NCI-H82 treated with DMSO at 0.1 percent for 48 hours (cell line): ENCODE measurements at regions not wholly inside any gene's neighbourhood (a gene's known extent, or its start where the extent isn't known, plus 50 kb on each side); places are given as distances from the start of the nearest gene placed in this dataset.
A peak's percentile ranks its signal among the peaks of the same experiment; 100 is the strongest.
"Not testable (repeated sequence)": the region's sequence is repeated elsewhere in the genome, so short reads cannot be mapped to it uniquely, and the experiment has no call there.

Experiments
- DNase-seq: peaks from one replicate; lab custom pipeline; 2025; ENCODE audit not compliant: unreplicated experiment; lab: John Stamatoyannopoulos, UW

DNA sequence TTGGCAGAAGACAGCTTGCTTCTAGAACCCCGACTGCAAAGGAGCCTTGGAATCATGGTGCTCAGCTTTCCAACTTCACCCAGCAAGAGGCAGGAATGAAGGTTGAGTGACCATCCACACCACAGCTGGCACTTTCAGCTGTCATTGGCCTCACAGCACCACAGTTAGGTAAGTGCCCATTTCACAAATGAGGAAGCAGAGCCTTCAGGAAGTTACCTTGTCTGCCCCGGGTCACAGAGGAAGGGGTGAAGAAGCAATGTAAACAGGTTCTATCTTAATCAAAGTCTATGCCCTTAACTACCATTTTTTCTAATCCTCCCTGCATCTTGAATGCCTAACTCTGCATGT is 156.0 kb downstream of the GLUL start:
- DNase-seq, result no peak

DNA sequence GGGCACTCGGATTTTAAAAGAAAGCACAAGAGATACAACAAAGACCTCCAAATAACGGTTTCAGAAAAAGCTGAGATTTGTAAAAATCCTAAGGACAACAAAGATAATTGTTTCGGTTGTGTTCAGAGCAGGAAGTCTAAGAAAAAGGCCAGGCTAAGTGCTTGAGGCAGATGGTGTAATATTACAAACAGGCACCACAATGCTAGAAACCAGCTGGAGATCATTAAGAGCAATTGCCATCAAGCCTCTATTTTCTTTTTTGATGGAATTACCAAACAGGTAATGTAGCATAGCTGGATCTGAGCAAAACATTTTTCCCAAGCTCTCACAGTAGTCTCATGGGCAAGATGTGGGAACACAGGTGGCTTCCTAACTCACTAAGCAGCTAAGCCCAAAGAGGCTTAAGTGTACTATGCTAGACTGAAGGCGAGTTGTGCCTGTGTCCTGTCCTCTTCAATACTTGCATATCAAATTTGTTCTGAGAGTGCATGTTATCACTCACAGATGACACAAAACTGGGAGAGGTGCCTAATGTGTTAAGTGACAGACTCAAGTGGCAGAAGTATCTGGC is 161.6 kb downstream of the GLUL start:
- peak; percentile 69 for DNase-seq

DNA sequence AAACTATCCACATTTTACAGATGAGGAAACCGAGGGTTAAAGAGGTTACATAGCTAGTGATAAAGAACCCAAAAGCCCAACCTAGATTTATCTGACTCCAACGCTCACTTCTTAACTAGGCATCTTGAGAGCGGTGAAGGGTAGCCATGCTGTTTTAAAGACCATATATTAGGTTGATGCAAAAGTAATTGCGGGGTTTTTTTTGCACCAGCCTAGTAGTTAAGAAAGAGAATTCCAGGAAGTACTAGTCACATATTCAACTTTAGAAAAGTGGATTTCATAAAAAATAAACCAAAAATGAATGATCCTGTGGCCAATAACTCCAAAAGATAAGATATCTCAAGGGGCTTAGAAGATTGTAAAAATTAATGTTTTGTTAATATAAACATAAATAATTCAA is 162.1 kb downstream of the GLUL start:
- DNase-seq, result no peak

DNA sequence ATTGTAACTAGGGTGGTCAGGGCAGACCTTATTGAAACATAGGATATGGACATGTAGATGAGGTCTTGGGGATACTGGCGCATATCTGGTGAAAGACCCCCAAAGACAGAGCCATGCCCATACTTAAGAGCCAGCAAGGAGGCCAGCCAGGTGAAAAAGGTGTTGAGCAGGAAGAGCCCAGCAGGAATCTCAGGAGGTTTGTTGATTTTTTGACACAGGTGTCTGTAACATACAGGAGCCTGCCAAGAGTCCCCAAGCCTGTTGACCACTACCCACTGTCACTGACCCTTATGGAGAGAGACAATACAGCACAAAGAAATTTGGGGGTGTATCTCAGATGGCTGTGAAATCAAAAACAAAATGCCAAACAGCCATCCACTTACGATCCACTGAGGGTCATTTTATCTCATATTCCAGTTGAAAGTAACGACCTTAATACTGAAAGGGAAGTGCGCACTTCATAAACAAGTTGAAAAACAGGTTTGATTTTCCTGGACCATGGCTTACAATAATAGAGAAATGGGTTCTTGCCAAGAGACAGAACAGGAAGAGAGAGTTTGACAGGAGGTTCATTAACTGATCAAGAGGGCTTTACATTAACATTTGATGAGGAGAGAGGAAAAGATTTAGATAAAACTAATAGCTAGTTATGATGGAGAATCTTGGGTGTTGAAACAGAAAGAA is 163.6 kb downstream of the GLUL start:
- DNase-seq, result no peak

DNA sequence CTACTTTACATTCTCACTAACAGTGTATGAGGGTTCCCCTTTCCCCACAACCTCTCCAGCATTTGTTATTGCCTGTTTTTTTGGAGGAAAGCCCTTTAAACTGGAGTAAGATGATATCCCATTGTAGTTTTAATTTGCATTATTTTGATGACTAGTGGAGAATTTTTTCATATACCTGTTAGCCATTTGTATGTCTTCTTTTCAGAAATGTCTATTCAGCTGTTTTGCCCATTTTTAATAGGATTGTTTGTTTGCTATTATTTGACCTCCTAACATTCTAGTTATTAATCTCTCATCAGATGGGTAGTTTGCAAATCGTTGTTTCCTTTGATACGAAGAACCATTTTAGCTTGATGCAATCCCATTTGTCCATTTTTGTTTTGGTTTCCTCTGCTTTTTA is 165.0 kb downstream of the GLUL start:
- DNase-seq, result no peak

DNA sequence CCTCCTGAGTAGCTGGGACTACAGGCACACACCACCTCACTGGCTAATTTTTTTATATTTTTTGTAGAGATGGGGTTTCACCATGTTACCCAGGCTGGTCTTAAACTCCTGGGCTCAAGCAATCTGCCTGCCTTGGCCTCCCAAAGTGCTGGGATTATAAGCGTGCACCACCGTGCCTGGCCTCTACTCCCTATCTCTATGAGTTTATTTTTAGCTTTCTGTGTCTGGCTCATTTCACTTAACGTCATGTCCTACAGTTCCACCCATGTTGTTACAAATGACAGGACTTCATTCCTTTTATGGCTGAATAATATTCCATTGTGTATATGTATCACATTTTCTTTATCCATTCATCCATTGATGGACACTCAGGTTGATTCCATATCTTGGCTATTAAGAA is 164.2 kb upstream of the ZNF648 start:
- DNase-seq, result not testable (repeated sequence)

DNA sequence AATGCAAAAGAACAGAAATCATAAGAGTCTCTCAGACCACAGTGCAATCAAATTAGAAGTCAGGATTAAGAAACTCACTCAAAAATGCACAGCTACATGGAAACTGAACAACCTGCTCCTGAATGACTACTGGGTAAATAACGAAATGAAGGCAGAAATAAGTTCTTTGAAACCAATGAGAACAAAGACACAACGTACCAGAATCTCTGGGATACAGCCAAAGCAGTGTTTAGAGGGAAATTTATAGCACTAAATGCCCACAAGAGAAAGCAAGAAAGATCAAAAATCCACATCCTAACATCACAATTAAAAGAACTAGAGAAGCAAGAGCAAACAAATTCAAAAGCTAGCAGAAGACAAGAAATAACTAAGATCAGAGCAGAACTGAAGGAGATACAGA is 160.5 kb upstream of the ZNF648 start:
- not testable (repeated sequence) for DNase-seq

DNA sequence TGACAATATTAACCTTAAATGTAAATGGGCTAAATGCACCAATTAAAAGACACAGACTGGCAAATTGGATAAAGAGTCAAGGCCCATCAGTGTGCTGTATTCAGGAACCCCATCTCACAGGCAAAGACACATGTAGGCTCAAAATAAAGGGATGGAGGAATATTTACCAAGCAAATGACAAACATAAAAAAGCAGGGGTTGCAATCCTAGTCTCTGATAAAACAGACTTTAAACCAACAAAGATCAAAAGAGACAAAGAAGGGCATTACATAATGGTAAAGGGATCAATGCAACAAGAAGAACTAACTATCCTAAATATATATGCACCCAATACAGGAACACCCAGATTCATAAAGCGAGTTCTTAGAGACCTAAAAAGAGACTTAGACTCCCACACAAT is 159.9 kb upstream of the ZNF648 start:
- not testable (repeated sequence) for DNase-seq

DNA sequence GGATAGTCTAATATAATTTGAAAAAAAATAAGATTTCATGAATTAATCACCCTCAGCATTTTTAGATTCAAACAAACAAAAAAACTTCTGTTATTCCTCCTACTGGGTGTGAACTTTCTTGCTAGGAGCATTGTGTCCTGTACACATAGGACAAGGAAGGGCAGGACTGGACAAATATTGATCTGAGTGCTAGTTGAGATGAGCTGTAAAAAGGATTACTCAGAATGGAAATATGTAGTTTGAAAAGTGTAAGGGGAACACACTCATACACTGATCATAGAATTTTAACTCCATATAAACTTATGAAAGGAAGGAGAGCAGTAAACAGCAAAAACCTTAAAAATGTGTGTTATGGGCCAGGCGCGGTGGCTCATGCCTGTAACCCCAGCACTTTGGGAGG is 156.5 kb upstream of the ZNF648 start:
- DNase-seq, result no peak

DNA sequence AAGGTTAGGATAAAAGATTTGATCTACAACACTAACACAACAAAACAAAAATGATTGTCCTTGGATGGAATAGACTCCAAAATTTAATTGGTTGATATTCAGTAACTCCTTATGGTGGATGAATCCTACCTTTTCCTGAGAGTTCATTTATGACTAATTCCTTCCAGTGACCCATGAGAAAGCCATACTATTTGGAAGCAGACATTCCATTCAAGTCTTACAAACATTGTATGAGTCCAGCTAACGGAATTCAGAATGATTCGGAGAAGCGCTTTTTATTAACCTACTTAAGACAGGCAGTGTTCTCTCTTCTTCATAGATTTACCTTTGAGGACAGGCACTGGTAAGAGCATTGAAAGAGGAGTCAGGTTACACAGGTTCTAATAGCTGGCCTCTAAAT is 155.6 kb upstream of the ZNF648 start:
- no peak for DNase-seq

DNA sequence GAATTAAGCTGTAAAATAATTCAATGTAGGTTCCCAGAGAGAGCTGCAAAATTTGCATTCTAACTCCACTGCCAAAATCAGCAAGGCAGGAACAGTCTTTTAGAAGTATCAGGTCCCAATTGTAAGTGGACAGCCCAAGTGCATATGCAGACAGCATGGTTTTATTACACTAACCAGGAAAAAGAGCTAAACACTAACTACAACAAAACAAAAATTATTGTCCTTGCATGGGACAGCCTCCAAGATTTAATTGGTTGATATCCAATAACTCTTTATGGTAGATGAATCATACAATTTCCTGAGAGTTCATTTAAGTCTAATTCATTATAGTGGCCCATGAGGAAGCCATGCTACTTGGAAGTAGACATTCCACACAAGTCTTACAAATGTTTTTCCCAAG is 154.3 kb upstream of the ZNF648 start:
- no peak for DNase-seq

DNA sequence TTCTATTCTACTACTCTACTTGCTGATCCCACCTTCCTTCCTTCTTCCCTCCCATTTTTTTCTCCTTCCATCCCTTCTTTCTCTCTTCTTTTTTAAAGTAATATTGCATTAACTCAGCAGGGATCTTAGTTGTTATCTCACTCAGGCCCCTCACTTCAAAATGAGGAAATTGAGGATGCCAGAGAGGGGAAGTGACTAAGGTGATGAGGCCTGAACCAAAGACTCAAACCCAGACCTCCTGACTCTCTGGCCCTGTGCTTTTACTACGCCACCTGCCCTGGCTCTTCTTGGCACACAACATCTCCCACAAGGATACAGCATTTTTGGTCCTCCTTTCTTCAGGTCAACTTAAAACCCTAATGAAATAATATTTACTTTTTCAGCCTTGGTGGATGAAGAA is 151.7 kb upstream of the ZNF648 start:
- no peak for DNase-seq

DNA sequence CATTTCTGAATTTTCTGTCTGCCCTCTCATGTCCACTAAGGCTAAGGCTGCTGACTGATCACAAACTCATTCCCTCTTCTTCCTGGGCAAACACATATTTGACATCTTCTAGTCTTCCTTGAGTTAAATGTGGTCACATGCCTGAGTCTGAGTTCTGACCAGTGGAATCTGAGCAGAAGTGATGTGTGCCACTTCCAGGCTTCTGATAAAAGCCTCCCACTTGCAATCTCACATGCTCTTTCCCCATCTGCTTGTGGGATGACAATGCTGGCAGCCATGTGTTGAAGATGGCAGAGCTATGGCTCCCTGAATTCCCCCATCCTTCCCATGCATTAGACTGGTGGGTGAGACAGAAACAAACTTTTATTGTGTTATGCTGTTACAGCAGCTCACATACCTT is 149.9 kb upstream of the ZNF648 start:
- peak; percentile 59 for DNase-seq

DNA sequence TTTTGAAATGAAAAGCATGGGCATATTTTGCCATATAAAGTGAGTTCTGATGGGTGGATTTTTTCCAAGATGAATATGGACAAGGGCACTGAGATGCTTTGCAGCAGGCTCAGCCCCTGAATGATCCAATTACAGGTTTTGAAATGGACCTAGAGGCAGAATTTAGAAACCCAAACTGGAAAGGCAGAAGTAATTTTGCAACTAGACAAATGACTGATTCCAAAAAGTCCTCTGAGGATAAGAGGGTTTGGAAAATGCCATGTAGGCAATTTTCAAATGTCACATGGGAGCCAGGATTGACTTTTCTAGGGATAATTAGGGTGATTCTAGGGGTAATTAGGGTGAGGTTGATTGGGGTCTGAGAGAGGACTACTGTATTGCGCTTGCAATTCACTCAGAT is 148.9 kb upstream of the ZNF648 start:
- DNase-seq, result peak; percentile 38

DNA sequence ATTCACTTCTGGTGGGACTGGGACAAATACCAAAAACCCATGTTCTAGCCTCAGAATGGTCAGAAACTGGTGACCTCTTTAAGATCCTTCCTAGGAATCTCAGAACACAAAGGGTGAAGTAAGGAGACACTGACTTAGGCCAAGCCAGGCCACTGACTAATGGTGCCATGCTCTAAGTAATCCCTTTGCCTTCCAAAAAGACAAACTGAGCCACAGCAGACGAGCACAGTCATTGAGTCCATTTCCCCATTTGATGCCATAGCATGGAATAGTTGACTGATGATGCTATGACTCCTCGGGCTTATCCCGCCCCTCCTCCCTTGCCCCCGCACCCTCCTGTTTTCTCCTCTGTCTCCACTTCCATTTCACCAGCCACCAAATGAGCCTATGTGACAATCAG is 145.8 kb upstream of the ZNF648 start:
- no peak for DNase-seq

DNA sequence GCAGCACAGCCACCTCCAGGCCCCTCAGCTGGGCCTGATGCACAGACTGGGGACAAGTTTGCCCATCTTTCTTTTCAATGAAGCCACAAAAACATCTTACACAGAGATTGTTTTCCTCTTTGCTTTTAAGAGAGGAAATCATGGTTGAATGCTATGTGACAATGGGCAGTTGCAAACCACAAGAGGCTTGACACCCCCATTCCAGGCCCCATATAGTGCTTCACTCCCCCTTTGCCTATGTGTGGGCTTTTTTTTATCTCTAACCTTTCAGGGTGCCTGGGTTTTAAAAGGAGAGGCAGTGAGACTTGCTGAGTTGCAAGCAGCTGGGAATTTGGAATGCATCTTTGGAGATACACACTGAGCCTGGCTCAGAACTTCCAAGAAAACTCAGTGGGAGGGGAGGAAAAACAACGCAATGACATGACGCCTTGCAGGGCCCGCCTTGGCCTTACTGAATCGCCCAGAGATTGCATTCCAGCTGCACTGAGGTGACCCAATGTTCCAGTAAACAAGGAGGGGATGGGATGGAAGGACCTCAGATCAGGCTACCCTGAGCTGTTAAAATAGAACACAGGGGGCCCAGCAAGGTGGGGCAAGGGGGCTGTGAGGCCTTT is 145.2 kb upstream of the ZNF648 start:
- no peak for DNase-seq

DNA sequence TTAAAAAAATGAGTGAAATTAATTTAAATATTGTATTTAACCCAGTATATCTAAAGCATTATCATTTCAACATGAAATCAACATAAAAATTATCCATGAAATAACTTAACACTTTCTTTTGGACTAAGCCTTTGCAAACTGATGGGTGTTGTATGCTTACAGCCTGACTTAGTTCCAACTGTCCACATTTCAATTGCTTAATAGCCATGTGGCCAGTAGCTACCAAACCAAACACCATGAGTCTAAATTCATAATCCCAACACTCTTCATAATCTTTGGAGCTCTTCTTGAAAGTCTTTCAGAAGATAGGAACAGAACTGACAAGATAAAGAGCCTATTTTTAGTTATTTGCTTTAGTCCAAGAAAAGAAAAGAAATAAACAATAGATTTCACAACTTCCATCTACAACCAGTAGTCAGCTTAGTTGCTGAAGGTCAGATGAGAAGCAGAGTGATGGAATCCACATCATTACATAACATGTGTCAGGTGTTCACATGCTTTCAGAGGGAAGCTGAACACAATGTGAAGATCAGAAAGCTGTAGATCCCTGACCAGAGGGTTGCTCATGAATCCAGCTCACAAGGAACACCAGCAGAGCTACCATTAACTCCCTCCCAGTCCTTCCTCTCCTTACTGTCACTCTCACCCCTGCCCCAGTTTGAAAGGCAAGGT is 144.0 kb upstream of the ZNF648 start:
- DNase-seq, result no peak

DNA sequence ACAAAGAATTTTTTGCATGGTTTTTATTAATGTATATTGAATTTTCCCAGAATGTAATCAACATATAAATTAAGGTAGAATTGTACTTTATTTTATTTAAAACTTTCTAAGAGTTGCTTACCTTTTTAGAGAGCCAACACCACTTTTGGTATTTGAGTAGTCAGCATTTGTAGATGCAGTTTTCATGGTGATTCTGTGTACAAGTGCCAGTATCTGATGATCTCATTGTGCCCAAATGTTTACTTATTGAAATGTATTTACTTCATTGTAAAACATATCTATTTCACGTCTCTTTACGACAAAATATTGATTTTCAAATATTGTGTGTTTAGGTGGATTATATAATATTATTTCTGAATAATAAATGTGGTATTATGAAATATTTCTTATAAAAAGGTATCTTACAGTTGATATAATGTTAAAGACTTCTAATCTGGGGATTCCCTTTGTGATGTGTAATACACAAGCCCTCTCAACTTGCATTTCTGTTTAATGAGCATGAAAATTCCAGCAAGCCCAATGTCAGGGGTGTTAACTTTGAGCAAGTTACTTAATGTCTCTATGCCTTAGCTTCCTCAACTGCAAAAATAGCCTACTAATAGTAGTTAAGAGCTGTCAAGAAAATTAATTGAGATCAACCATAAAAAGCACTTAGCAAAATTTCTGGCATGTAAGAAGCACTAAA is 141.8 kb upstream of the ZNF648 start:
- DNase-seq, result no peak

DNA sequence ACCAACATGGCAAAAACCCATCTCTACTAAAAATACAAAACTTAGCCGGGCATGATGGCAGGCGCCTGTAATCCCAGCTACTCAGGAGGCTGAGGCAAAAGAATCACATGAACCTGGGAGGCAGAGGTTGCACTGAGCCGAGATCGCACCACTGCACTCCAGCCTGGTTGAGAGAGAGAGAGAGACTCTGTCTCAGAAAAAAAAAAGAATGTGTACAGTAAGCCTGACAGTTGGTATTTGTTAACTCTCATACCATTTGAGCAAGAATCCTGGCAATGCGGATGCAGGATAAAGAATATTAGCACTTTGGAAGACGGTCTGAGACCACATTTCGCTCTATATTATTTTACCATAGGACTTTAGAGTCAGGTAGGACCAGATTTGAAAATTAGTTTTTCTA is 140.0 kb upstream of the ZNF648 start:
- not testable (repeated sequence) for DNase-seq

DNA sequence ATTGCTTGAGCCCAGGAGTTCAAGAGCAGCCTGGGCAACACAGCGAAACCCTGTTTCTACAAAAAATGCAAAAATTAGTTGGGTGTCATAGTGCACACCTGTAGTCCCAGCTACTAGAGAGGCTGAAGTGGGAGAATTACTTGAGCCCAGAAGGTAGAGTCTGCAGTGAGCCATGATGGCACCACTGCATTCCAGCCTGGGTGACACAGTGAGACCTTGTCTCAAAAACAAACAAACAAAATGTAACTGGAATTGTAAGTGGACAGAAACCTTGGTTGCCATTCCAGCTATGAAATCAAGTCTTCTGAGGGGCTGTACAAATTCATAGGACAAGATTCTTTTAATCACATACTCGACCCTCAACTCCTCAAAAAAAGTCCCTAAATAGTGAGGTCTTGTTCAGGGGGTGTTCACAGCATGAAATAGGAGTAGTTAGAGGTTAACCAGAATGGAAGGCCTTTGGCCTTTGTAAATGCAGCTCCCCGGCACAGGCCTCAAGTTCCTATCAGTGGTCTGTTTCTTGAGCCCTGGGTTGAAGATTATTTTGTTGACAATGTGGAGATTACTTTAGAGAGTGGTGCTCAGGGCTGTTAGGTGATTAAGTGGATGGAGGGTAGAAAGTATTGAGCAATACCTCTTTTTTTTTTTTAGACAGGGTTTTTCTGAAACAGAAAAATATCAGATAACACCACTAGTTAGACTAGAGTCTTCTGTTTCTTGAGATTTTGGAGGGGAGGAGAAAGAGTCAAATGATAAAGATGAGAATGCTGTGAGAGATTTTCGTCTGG is 138.7 kb upstream of the ZNF648 start:
- DNase-seq, result peak; percentile 39

DNA sequence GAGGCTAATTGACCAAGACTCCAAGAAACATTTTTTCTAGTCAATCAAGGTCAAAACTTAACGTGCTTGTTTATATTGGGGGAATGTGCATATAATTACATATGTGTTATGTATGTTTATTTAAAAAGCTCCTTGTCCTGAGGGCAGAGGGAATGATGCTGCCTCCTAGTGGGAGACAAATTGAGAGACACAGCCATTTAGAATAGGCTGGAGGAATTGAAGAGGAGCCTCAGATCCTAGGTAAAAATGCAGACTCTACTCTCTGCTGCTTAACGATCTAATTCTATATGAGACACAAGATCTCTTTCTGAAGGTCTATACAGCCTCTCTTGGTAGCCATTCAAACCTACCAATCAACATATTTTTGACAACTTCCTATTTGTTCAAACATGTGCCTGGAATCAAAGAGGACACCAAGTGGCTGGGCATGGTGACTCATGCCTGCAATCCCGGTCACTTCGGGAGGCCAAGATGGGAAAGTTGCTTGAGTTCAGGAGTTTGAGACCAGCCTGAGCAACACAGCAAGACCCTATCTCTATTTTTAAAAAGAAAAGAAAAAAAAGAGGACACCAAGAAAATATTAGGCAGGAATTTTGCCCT is 136.6 kb upstream of the ZNF648 start:
- no peak for DNase-seq
